NCI-H2196 (cell line): ENCODE measurements at regions not wholly inside any gene's neighbourhood (a gene's known extent, or its start where the extent isn't known, plus 50 kb on each side); places are given as distances from the start of the nearest gene placed in this dataset.
"Not testable (repeated sequence)": the region's sequence is repeated elsewhere in the genome, so short reads cannot be mapped to it uniquely, and the experiment has no call there.

Experiments used
- DNase-seq: peaks from one replicate; lab custom pipeline; 2025; ENCODE audit not compliant: unreplicated experiment; lab: John Stamatoyannopoulos, UW

DNA sequence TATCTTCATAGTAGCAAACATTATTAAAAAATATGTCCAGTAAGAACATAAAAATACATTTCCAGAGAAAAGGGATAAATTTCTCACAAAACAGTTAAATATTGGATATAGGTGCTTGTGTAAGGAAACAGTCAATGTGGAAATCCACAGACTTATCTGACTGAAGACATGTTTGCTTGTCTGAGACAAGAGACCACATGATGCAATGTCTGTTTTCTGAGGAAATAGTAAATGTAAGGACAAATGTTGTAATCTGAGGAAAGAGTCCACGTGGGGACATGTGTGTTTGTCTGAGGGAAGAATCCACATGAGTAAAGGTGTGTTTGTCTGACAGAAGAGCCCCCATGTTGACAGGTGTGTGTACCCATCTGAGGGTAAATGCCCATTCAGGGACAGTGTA is 1093.2 kb downstream of the TMEM121 start:
- DNase-seq: no peak

DNA sequence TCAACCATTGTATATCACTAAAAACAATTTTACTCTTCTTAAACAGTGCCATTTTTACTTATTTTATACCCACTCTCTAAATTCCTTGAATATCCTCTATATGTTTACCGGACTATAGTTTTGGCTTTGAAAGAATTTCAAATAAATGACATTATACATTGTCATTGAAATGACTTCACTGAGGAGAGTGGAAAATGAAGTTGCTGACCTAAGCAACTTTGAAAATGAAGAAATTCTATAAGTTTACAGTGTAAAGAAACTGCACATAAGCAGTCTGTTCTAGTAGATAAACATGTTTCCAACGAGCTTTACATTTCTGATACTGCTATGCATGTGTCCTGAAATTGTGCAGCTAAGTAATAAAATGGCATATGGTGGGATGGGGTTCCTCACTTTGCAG is 1094.0 kb downstream of the TMEM121 start:
- DNase-seq: no peak

DNA sequence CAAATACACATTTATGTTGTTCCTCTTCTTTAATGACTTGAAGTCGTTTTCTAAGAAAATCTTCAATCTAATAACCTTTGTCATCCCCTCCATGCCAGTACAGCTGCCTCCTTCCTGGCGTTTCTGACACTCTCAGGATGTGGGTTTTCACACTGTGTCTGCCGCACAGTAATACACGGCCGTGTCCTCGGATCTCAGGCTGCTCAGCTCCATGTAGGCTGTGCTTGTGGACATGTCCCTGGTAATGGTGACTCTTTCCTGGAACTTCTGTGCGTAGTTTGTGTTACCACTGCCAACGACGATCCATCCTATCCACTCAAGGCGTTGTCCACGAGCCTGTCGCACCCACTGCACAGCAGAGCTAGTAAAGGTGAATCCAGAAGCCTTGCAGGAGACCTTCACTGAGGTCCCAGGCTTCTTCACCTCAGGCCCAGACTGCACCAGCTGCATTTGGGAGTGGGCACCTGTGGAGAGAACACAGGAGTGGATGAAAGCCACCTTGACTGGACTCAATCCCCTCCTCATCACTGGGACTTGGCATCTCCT is 1095.9 kb downstream of the TMEM121 start:
- DNase-seq: no peak

DNA sequence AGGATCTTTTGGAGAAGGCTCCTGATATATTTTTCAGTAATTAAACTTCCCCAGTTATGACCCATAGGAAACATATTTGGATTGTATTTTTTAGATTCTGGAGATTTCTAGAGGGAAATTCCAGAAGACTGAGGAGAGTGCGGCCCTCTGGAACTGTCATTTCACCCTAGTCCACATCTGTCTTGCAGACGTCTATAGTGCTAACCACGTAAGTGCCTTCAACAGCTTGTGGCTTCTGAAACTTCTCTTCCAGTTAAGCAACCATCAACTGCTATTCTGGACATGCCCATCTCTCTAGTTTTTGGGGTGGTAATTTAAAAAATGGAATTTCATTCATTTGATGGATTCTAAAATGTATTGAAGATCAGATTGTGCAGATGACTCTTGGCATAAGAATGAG is 1098.8 kb downstream of the TMEM121 start:
- DNase-seq: no peak

DNA sequence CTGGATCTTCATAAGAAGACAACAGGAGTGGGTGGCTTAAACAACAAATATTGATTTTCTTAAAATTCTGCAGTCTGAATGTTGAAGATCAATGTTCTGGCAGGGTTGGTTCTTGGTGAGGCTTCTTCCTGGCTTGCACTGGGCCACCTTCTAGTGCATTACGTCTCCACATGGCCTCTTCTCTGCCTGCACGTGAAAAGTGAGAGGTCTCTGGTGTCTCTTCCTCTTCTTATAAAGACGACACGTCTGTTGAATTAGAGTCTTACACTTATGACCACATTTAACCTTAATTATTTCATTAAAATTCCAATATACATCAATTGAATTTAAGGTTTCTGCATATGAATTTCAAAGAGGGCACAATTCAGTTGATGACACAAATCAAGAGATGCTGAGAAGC is 1100.1 kb downstream of the TMEM121 start:
- not testable (repeated sequence) for DNase-seq

DNA sequence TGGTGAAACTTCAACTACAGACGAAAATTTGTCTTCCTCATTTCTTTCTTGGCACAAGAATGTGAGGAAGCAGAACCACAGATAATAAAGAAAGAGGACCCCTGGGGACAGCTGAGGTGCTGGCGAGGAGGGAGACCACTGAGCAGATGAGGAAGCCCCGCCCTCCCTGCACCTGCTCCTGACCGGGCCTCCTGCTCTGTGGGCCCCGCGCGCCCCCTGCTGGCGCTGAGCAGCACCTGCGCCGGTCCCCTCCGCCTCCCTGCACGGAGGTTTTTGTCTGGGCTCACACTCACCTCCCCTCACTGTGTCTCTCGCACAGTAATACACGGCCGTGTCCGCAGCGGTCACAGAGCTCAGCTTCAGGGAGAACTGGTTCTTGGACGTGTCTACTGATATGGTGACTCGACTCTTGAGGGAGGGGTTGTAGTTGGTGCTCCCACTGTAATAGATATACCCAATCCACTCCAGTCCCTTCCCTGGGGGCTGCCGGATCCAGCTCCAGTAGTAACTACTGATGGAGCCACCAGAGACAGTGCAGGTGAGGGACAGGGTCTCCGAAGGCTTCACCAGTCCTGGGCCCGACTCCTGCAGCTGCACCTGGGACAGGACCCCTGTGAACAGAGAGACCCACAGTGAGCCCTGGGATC is 1100.7 kb downstream of the TMEM121 start:
- DNase-seq: not testable (repeated sequence)

DNA sequence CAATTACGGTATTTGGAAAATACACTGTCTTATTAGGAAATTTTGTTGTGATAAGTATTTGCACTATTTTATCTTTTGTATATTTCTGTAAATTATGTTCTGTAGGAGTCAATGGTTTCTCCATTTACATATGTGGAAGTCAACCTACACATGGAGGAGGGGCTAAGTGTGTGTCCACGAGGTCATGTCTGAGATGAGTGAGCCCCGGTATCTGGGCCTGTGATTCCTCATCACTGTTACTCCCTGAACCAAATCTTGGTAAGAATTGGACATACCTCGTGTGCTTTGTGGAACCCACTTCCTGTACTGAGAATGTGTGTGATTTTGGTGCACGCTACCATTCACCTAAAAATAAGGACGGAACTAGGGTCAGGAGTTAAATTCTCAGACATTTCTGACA is 1105.5 kb downstream of the TMEM121 start:
- DNase-seq: no peak

DNA sequence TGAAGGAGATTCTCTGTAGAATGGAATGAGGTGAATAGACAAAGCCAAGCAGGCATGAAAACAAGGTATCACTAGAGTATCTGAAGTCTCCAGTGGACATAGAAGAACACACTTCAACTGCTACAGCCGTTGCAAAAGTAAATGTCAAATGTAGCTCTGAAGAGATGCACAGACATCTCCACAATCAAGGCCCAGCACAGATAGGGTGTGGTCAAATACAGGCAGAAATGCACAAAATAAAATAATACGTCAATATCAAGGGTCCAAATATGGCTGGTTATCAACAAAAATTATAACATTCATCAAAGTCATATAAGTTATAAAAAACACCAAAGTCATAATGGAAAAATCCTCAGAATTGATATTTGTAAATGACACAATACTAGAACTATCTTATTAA is 1107.3 kb downstream of the TMEM121 start:
- DNase-seq: no peak

DNA sequence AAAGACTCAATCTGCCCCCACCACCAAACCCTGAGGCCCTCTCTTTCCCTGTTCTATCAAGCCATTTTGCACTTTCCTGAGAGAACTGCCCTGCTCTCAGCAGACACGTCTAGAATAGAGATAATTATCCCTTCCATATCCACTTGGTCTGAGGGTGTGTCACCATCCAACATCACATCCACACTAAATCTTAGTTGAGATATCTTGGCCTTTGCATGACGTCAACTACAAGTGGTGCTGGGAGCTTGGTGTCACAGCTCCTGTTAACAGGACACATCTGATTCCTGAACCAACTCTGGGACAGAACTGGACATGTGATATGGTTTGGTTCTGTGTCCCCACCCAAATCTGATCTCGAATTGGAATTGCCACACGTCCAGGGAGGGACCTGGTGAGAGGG is 1109.2 kb downstream of the TMEM121 start:
- DNase-seq: no peak

DNA sequence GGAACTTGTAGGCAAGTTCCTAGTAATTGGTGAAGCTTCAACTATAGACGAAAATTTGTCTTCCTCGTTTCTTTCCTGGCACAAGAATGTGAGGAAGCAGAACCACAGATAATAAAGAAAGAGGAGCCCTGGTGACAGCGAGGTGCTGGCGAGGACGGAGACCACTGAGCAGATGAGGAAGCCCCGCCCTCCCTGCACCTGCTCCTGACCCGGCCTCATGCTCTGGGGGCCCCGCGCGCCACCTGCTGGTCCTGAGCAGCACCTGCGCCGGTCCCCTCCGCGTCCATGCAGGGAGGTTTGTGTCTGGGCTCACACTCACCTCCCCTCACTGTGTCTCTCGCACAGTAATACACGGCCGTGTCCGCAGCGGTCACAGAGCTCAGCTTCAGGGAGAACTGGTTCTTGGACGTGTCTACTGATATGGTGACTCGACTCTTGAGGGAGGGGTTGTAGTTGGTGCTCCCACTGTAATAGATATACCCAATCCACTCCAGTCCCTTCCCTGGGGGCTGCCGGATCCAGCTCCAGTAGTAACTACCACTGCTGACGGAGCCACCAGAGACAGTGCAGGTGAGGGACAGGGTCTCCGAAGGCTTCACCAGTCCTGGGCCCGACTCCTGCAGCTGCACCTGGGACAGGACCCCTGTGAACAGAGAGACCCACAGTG is 1112.5 kb downstream of the TMEM121 start:
- DNase-seq: not testable (repeated sequence)

DNA sequence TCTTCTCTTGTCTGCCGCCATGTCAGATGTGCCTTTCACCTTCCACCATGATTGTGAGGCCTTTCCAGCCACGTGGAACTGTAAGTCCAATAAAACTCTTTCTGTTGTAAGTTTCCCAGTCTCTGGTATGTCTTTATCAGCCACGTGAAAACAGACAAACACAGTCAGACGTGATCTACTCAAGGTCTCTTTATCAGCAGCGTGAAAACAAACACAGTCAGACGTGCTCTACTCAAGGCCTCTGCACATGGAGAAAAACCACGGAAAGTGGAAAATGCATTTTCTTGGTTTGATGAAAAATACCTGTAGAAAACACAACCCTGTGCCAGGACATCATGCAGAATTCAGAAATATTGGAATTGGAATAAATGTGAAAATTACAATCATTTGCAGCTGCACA is 1115.7 kb downstream of the TMEM121 start:
- DNase-seq: no peak

DNA sequence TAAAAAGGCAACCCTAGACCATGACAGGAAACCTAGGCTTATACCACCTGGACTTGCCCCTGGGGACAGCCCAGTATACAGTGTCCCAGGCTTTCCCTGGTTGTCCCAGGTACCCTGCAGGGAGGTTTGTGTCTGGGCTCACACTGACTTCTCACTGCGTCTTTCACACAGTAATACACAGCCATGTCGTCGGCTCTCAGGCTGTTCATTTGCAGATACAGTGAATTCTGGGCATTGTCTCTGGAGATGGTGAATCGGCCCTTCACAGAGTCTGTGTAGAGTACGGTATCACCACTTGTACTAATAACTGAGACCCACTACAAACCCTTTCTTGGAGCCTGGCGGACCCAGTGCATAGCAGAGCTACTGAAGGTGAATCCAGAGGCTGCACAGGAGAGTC is 1116.6 kb downstream of the TMEM121 start:
- not testable (repeated sequence) for DNase-seq

DNA sequence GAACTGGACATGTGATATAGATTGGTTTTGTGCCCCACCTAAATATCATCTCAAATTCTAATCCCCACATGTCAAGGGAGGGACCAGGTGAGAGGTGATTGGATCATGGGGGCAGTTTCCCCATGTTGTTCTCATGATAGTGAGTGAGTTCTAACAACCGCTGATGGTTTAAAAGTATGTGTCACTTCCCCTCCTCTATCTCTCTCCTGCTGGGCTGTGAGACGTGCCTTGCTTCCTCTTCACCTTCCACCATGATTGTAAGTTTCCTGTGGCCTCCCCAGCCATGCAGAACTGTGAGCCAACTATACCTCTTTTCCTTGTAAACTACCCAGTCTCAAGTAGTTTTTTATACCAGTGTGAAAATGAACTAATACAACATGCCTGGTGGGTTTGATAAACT is 1122.5 kb downstream of the TMEM121 start:
- DNase-seq: not testable (repeated sequence)

DNA sequence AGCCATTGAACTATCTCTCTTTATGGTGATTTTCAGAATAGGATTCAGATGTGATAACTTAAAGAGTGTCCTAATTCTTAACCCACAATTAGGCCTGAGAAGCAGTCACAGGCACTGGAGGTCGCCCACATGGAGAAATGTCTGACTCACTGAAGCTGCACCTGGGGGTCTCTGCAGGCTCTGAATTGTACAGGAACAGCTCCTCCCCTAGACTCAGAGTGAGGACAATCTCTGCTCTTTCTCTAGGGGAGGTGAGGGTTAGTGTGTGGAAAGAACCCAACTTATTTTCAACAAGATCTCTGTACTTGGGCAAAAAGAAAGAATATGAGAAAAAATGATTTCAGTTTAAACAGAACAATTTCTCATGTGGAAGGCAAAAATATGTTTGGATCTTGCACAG is 1124.6 kb downstream of the TMEM121 start:
- no peak for DNase-seq

DNA sequence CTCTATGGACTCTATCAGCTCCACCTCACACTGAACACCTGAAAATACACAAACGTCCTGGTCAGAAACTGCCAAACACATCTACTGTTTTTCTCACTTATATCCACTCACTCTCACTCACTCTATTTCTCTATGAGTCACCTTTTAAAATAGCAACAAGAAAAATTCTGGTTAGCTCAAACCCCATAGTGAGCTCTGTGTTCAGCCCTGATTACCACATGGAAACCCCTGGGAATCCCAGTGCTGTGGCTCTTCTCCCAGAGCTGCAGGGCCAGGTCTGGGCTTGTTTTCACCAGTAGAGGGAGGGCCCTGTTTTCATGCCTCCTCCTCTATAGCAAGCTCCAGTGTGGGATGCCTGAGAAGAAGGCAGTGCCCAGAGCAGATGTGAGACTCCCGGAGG is 1126.1 kb downstream of the TMEM121 start:
- DNase-seq: no peak

DNA sequence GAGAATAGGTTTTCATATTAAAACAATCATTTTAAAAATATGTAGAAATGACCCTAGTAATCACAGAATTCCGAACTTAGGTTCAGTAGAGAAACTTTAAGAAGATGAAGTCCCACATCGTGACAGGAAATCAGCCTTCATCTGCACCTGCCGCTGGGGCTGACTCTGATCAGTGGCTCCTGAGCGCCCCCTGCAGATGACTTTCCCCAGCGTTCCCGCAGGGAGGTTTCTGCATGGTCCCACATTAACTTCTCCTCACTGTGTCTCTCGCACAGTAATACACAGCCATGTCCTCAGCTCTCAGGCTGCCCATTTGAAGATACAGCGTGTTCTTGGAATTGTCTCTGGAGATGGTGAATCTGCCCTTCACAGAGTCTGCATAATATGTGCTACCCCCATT is 1131.1 kb downstream of the TMEM121 start:
- no peak for DNase-seq

DNA sequence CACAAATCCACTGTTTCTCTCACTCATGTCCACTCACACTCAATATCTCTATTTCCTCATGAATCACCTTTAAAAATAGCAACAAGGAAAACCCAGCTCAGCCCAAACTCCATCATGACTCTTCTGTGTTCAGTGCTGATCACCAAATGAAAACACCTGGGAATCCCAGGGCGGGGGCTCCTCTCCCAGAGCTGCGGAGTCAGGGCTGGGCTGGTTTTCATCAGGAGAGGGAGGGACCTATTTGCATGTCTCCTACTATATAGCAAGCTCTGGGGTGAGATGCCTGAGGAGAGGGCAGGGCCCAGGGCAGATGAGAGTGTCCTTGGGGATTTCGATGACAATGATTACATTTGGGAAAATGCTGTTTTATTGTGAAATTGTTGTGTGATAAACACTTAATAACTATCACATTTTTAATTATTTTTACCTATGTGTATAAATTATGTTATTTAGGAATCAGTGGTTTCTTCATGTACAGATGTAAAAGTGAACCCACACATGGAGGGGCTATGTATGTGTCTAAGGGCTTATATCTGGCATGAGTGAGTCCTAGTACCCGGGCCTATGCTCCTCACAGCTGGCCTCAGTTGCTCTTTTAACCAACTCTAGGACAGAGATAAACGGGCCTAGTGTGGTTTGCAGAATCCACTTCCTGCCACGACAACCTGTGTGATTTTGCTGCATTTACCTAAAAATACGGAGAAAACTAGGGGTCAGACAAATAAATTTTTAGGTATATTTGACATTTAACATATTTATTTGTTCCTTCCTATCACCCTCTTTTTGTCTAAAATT is 1131.9 kb downstream of the TMEM121 start:
- DNase-seq: not testable (repeated sequence)

DNA sequence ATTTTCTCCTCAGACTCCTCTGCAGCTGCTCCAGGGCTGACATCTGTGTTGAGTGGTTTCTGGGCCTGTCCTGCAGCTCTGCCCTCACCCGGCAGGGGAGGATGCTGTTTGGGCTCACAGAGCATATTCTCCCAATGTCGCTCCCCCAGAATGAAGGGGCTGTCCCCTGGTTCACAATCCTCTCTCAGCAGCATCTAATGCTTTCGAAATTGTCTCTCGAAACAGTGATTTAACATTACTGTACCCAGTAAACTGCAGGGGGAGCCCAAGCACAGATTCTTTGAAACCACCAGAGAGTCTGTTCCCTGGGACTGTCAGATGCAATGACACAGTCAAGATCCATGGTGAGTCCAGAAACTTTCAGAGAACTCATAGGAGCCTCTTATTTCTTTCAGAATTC is 1135.2 kb downstream of the TMEM121 start:
- not testable (repeated sequence) for DNase-seq

DNA sequence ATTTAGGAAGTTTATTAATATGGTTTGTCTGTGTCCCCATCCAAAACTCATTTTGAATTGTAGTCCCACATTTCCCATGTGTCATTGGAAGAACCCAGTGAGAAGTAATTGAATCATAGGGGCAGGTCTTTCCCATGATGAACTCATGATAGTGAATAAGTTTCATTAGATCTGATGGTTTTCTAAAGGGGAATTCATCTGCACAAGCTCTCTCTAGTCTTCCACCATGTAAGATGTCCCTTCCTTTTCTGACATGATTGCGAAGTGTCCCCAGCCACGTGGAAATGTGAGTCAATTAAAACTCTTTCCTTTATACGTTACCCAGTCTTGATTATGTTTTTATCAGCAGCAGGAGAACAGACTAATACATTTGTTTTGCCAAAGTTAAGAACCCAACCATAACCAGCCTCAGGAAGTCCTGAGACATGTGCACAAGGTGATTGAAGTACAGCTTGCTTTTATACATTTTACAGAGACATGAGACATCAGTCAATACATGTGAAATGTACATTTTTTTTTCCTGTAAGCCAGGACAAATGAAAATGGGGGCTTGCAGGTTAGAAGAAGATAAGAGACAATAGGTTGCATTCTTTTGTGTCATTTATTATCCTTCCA is 1136.7 kb downstream of the TMEM121 start:
- no peak for DNase-seq

DNA sequence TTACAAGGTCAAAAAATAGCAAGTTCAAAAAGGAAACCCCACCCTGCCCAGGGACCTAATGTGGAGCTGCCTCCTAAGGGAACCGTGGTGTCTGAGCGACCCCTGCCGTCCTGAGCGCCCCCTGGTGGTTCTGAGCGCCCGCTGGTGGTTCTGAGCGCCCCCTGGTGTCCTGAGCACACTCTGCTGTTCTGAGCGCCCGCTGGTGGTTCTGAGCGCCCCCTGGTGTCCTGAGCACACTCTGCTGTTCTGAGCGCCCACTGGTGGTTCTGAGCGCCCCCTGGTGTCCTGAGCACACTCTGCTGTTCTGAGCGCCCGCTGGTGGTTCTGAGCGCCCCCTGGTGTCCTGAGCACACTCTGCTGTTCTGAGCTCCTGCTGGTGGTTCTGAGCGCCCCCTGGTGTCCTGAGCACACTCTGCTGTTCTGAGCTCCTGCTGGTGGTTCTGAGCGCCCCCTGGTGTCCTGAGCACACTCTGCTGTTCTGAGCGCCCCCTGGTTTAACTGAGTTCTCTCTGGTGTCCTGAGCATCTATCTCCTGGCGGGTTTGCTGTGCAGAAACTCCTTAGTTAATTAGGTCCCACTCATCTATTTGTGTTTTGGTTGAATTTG is 1137.5 kb downstream of the TMEM121 start:
- not testable (repeated sequence) for DNase-seq

DNA sequence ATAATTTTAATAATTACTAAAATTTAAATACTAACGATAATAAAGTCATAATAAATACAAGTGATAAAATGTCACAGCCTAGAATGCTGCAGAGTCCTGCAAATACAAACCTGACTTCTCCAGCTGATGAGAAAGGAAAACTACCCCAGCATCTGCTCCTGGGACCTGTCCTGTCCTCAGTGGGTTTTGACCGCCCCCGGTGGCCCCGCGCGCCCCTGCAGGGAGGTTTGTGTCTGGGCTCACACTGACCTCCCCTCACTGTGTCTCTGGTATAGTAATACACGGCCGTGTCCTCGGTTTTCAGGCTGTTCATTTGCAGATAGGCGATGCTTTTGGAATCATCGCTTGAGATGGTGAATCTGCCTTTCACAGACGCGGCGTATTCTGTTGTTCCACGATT is 1139.4 kb downstream of the TMEM121 start:
- no peak for DNase-seq
